ENCODE measurements at regions not wholly inside any gene's neighbourhood (a gene's known extent, or its start where the extent isn't known, plus 50 kb on each side); places are given as distances from the start of the nearest gene placed in this dataset.
"Not testable (repeated sequence)": the region's sequence is repeated elsewhere in the genome, so short reads cannot be mapped to it uniquely, and the experiment has no call there.

DNA sequence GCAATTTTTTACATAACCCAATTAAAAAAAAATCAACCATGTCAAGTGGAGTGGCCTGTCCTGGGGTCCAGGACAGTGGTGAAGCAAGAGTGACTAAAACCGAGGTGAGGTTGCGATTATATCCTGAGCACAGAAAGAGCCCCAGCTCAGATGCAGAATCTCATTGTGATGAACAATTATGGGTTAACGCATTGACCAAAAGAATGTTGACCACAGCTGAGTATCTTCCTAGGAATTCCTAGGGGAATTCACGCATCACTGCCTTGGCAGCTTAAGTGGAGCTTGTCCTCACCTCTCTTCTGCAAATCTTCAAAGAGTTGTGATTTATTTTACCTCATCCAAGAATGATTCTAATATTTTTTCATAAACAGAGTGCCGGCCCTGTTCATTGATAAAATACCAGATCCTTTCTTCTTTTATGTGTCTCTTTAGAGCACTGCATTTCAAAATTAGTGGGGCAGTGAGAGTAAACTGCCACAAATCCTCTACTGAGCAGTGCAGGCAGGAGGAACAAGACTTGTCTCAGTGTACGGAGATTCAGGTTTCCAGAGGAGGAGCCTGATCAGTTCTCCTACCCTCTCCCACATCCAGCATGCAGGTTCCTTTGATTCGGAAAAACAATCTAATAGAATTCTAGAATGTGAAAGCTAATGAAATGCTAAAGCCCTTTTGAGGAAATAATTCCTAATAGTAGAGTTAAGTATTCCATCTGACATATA, 60.1 kb upstream of the ZNF184 start:
- DNase-seq, result no peak

DNA sequence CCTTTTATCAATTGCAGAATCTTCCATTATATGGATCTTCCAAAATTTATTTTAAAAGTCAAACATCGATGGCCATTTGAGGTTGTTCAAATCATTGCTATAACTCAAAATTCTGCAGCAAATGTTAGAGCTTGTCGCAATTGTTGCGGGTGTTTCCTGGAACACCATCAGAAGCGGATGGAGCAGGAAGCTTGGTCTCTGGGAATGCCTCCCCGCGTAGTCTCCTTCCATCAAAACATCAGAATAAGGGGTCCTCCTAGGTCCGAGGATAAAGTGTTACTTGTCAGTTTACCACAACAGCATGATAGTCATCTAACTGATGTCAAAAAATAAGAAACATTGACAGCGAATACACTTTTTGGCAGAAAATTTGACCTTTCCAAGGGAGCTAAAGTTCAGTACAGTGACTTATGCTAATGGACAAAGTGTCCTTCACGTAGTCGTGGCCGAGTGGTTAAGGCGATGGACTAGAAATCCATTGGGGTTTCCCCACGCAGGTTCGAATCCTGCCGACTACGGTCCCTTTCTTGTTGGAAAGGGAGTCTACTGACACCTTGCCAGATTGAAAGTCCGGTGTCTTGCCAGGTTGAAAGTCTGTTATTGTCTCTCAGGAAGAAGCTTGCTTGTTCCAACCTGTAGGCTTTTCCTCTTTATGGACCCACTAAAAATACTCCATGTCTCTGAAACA, 59.0 kb upstream of the ZNF184 start:
- DNase-seq, result no peak

DNA sequence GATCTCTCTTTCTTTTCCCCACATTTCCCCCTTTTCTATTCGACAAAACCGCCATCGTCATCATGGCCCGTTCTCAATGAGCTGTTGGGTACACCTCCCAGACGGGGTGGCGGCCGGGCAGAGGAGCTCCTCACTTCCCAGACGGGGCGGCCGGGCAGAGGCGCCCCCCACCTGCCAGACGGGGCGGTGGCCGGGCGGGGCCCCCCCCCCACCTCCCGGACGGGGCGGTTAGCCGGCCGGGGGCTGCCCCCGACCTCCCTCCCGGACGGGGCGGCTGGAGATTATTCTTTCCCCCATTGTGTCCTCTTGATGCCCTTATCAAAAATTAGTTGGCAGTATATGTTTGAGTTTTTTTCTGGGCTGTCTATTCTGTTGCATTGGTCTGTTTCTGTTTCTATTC, 56.9 kb upstream of the ZNF184 start:
- DNase-seq, result not testable (repeated sequence)

DNA sequence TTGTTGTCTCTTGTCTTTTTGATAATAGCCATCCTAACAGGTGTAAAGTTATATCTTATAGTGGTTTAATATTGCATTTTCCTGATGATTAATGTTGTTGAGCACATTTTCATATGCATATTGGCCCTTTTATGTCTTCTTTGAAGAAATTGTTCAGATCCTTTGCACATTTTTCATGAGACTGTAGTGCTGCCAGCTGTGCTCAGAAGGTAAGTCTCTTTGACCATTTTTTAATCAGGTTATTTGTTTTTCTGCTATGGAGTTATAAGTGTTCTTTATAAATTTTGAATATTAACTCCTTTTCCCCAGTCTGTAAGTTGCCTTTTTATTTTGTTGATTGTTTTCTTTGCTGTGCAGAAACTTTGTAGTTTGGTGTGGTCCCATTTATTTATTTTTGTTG, 55.8 kb upstream of the ZNF184 start:
- DNase-seq, result no peak
